HEK293 (cell line): ENCODE measurements at regions not wholly inside any gene's neighbourhood (a gene's known extent, or its start where the extent isn't known, plus 50 kb on each side); places are given as distances from the start of the nearest gene placed in this dataset.
A peak's percentile ranks its signal among the peaks of the same experiment; 100 is the strongest.

ENCODE experiments used
- CTCF ChIA-PET: fragments of 350-600 bp; formaldehyde crosslinking; extraction: SDS; loops from one replicate; lab custom pipeline; 2021; ENCODE audit warnings: antibody characterized with exemption; lab: Yijun Ruan, JAX
- POLR2A ChIA-PET: fragments of 300-600 bp; formaldehyde crosslinking; extraction: SDS; loops from one replicate; lab custom pipeline; 2020; ENCODE audit warnings: antibody characterized with exemption, inconsistent platforms; lab: Yijun Ruan, JAX
- H3K27ac ChIP-seq: fragments of 200-500 bp; sonication (Bioruptor generic); 2 replicates; pipeline ENCODE4 v1.5.1; 2014; ENCODE audit warnings: low read depth, low read length, control low read depth, inconsistent platforms; ENCODE audit errors: extremely low read depth
- H3K36me3 ChIP-seq, 2 experiments: fragments of 200-500 bp in 1 of 2; sonication (Bioruptor generic) in 1 of 2; 1 replicate in 1 of 2; 2 replicates in 1 of 2; pipeline ENCODE4 v1.5.1; 2014 to 2017; ENCODE audit warnings: inconsistent platforms in 2 of 2, low read length in 2 of 2; ENCODE audit not compliant: control insufficient read depth in 2 of 2, insufficient read depth in 1 of 2
- H3K4me1 ChIP-seq: fragments of 200-500 bp; sonication (Bioruptor generic); 2 replicates; pipeline ENCODE4 v1.5.1; 2014; ENCODE audit warnings: mild to moderate bottlenecking, low read length, inconsistent platforms; ENCODE audit not compliant: control insufficient read depth, insufficient read depth
- H3K4me3 ChIP-seq: 2 replicates; pipeline ENCODE4 v1.5.1; 2011; ENCODE audit warnings: low read depth, mild to moderate bottlenecking, control low read depth, low read length, moderate library complexity
- H3K9me3 ChIP-seq: fragments of 200-500 bp; sonication (Bioruptor generic); 2 replicates; pipeline ENCODE4 v1.5.1; 2014; ENCODE audit warnings: low read depth, low read length, inconsistent platforms; ENCODE audit not compliant: control insufficient read depth, insufficient read depth
- BCL11A ChIP-seq: fragments of 450-650 bp; formaldehyde crosslinking; IDR thresholded peaks from 2 replicates; pipeline ENCODE4 v1.5.1; 2016; ENCODE audit warnings: low read depth, missing biosample characterization, missing genetic modification characterization
- MYNN ChIP-seq: fragments of 450-650 bp; formaldehyde crosslinking; IDR thresholded peaks from 2 replicates; pipeline ENCODE4 v1.5.1; 2016; ENCODE audit warnings: missing biosample characterization, missing genetic modification characterization, borderline replicate concordance
- SETDB1 ChIP-seq: IDR thresholded peaks from one replicate; pipeline ENCODE4 v1.6.1; 2017; ENCODE audit warnings: mild to moderate bottlenecking, low read length, moderate library complexity, mixed read lengths; ENCODE audit not compliant: insufficient read length
- ZBTB20 ChIP-seq: fragments of 450-650 bp; formaldehyde crosslinking; IDR thresholded peaks from 2 replicates; pipeline ENCODE4 v1.5.1; 2016; ENCODE audit warnings: missing biosample characterization, missing genetic modification characterization
- ZFP69B ChIP-seq: fragments of 450-650 bp; formaldehyde crosslinking; IDR thresholded peaks from 2 replicates; pipeline ENCODE4 v1.5.1; 2016; ENCODE audit warnings: missing biosample characterization, missing genetic modification characterization
- ZNF114 ChIP-seq: fragments of 450-650 bp; formaldehyde crosslinking; IDR thresholded peaks from 2 replicates; pipeline ENCODE4 v1.5.0; 2017; ENCODE audit warnings: missing biosample characterization, missing genetic modification characterization
- ZNF146 ChIP-seq: fragments of 450-650 bp; formaldehyde crosslinking; IDR thresholded peaks from 2 replicates; pipeline ENCODE4 v1.5.1; 2016; ENCODE audit warnings: missing biosample characterization, missing genetic modification characterization
- ZNF157 ChIP-seq: fragments of 450-650 bp; formaldehyde crosslinking; IDR thresholded peaks from 2 replicates; pipeline ENCODE4 v1.5.1; 2016; ENCODE audit warnings: missing biosample characterization, missing genetic modification characterization
- ZNF169 ChIP-seq: fragments of 450-650 bp; formaldehyde crosslinking; IDR thresholded peaks from 2 replicates; pipeline ENCODE4 v1.5.1; 2016; ENCODE audit warnings: missing biosample characterization, missing genetic modification characterization
- ZNF2 ChIP-seq: fragments of 450-650 bp; formaldehyde crosslinking; IDR thresholded peaks from 2 replicates; pipeline ENCODE4 v1.5.1; 2016; ENCODE audit warnings: missing biosample characterization, missing genetic modification characterization
- ZNF335 ChIP-seq: fragments of 450-650 bp; formaldehyde crosslinking; conservative IDR thresholded peaks from 2 replicates; pipeline ENCODE4 v1.5.1; 2016; ENCODE audit warnings: missing biosample characterization, missing genetic modification characterization
- ZNF48 ChIP-seq: fragments of 450-650 bp; formaldehyde crosslinking; IDR thresholded peaks from 2 replicates; pipeline ENCODE4 v1.5.1; 2016; ENCODE audit warnings: missing biosample characterization, missing genetic modification characterization
- ZNF621 ChIP-seq: fragments of 450-650 bp; formaldehyde crosslinking; IDR thresholded peaks from 2 replicates; pipeline ENCODE4 v1.5.1; 2017; ENCODE audit warnings: missing biosample characterization, missing genetic modification characterization
- ZNF626 ChIP-seq: fragments of 450-650 bp; sonication (Bioruptor Pico); formaldehyde crosslinking; IDR thresholded peaks from 2 replicates; pipeline ENCODE4 v1.5.1; 2018; ENCODE audit warnings: missing biosample characterization, missing genetic modification characterization, inconsistent platforms
- ZNF629 ChIP-seq: fragments of 450-650 bp; formaldehyde crosslinking; IDR thresholded peaks from 2 replicates; pipeline ENCODE4 v1.5.1; 2017; ENCODE audit warnings: missing biosample characterization, missing genetic modification characterization
- ZNF76 ChIP-seq: fragments of 450-650 bp; formaldehyde crosslinking; IDR thresholded peaks from 2 replicates; pipeline ENCODE4; 2016; ENCODE audit warnings: low read depth, missing biosample characterization, missing genetic modification characterization, borderline replicate concordance
- ZNF776 ChIP-seq: fragments of 450-650 bp; formaldehyde crosslinking; IDR thresholded peaks from 2 replicates; pipeline ENCODE4 v1.5.0; 2017; ENCODE audit warnings: missing biosample characterization, missing genetic modification characterization, borderline replicate concordance
- ZNF785 ChIP-seq: fragments of 450-650 bp; formaldehyde crosslinking; IDR thresholded peaks from 2 replicates; pipeline ENCODE4 v1.5.1; 2016; ENCODE audit warnings: missing biosample characterization, missing genetic modification characterization
- ZSCAN23 ChIP-seq: fragments of 450-650 bp; formaldehyde crosslinking; IDR thresholded peaks from 2 replicates; pipeline ENCODE4 v1.5.1; 2016; ENCODE audit warnings: missing biosample characterization, missing genetic modification characterization
- ZSCAN30 ChIP-seq: fragments of 450-650 bp; IDR thresholded peaks from 2 replicates; pipeline ENCODE4 v1.5.1; 2018; ENCODE audit warnings: missing biosample characterization, mild to moderate bottlenecking, missing genetic modification characterization, moderate library complexity
- ZSCAN4 ChIP-seq: fragments of 450-650 bp; formaldehyde crosslinking; IDR thresholded peaks from 2 replicates; pipeline ENCODE4 v1.5.1; 2017; ENCODE audit warnings: missing biosample characterization, missing genetic modification characterization
- TF ChIP-seq, protein P1 (sequence below): fragments of 450-650 bp; formaldehyde crosslinking; IDR thresholded peaks from 2 replicates; pipeline ENCODE4 v1.5.0; 2017; ENCODE audit warnings: missing biosample characterization, missing genetic modification characterization, borderline replicate concordance

DNA sequence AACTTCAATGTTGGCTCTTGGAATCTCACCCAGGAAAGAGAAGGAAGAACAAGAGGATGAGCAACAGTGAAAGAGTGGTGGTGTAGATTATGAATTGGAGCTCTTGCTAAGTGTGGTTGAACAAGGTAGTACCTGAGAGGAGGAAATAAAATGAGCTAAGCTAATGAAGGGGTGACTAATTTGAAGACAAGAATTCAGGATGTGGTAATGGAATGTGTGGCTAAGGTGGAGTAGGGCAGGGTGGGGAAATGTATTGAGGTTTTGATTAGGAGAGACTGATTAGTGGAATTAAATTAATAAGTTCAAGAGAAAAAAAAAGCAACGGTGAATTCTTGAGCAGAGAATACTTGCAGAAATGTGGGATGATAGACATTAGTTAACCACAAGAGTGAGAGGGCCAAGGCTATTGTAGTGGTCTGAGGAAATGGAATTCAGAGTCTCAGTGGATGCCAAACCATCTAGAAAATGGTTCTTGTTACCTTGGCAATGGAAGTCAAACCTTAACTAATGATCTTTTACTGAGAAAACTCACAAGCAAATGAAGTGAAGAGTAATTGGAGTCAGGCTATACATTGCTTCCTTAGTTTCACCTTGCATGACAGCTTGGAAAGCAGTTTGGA lies 648.3 kb upstream of the ZNF608 start (continued):
- TF ChIP-seq ZNF776 (tag by site-specific recombination): no peak
- TF ChIP-seq, all 188 proteins: peak for 0

DNA sequence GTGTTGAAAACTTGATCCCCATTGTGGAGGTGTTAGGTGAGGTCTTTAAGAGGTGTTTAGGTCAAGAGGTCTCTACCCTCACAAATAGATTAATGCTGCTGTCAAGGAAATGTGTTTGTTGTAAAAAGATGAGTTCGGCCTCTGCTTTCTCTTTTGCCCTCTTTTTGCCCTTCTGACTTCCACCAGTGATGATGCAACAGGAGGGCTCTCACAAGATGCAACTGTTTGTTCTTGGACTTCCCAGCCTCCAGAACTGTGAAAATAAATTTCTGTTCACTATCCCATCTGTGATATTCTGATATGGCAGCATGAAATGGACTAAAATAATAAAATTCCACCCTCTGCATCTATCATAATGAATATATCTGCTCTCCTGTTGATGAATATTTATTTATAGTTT lies 650.0 kb upstream of the ZNF608 start:
- Histone ChIP-seq H3K9me3 (no peaks in the 10 kb centered on the region), H3K36me3 (no peaks in the 10 kb centered on the region), H3K4me3 (no peak overlapping the region), H3K27ac (no peak overlapping the region), H3K4me1 (no peaks in the 10 kb centered on the region)
- ChIA-PET CTCF (interaction anchor here (0.6 kb wide), 1 partner anchor 1066 kb away, joined by 3 read pairs; no protein-coding TSS in a partner anchor), POLR2A (no interaction called here)
- TF ChIP-seq SETDB1 (peak; percentile 56), MYNN (tag by site-specific recombination) (no peak), ZNF626 (tag by site-specific recombination) (0 out of 2 replicates have a peak, but pooled peaks have one; percentile 42), ZNF48 (tag by site-specific recombination) (no peak), ZBTB20 (tag by site-specific recombination) (no peak), ZNF114 (tag by site-specific recombination) (no peak), ZSCAN23 (no peak), ZNF621 (no peak), ZNF146 (tag by site-specific recombination) (no peak), ZNF169 (tag by site-specific recombination) (no peak), ZNF335 (tag by site-specific recombination) (no peak), ZNF785 (tag by site-specific recombination) (no peak)
- TF ChIP-seq, protein P1, sequence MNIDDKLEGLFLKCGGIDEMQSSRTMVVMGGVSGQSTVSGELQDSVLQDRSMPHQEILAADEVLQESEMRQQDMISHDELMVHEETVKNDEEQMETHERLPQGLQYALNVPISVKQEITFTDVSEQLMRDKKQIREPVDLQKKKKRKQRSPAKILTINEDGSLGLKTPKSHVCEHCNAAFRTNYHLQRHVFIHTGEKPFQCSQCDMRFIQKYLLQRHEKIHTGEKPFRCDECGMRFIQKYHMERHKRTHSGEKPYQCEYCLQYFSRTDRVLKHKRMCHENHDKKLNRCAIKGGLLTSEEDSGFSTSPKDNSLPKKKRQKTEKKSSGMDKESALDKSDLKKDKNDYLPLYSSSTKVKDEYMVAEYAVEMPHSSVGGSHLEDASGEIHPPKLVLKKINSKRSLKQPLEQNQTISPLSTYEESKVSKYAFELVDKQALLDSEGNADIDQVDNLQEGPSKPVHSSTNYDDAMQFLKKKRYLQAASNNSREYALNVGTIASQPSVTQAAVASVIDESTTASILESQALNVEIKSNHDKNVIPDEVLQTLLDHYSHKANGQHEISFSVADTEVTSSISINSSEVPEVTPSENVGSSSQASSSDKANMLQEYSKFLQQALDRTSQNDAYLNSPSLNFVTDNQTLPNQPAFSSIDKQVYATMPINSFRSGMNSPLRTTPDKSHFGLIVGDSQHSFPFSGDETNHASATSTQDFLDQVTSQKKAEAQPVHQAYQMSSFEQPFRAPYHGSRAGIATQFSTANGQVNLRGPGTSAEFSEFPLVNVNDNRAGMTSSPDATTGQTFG (tag by site-specific recombination): no peak

DNA sequence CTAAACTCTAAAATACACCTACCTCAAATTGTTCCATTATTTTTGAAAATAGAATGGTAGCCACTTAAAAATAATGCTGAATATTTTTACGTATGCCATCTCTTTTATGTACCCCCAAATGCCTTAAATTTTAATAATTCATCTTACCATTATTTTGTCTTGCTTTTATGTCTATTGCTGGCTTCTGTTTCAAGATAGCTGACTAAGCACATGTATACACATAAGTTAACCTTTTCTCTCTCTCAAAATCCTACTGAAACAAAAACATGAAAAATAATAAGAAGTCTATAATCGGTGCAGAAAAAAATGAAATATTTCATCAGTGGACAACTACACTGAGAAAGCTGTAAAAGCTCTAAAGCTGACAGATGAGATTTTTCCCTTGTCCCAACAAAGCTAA lies 652.0 kb upstream of the ZNF608 start:
- H3K9me3 ChIP-seq: no peaks in the 10 kb centered on the region
- no peak overlapping the region for H3K4me3 ChIP-seq
- H3K27ac ChIP-seq: no peak overlapping the region
- 0 out of 2 replicates have a peak, but pooled peaks cover 4% of the 10 kb centered on the region for H3K4me1 ChIP-seq
- CTCF ChIA-PET: no interaction called here
- POLR2A ChIA-PET: no interaction called here
- H3K36me3 ChIP-seq: no peaks in the 10 kb centered on the region
- TF ChIP-seq BCL11A (no peak), ZNF2 (no peak), ZSCAN30 (tag by site-specific recombination) (no peak), ZNF629 (tag by site-specific recombination) (no peak), ZSCAN4 (tag by site-specific recombination) (no peak), ZNF157 (no peak), ZNF76 (tag by site-specific recombination) (no peak), ZFP69B (no peak)
- TF ChIP-seq, all 188 proteins: peak for 0
